Activated CD8-positive, alpha-beta memory T cell treated with anti-CD3 and anti-CD28 coated beads for 36 hours (primary cell): ENCODE measurements at regions not wholly inside any gene's neighbourhood (a gene's known extent, or its start where the extent isn't known, plus 50 kb on each side); places are given as distances from the start of the nearest gene placed in this dataset.

Experiments
- CTCF ChIA-PET: fragments of 350-600 bp; sonication (Branson Sonifier 250); formaldehyde crosslinking; loops from one replicate; lab custom pipeline; 2021; ENCODE audit warnings: antibody characterized with exemption; lab: Charles Lee
- POLR2A ChIA-PET: fragments of 350-600 bp; sonication (Branson Sonifier 250); formaldehyde crosslinking; loops from one replicate; lab custom pipeline; 2021; ENCODE audit warnings: antibody characterized with exemption; lab: Charles Lee

- POLR2A ChIA-PET: no interaction called here
- CTCF ChIA-PET: no interaction called here
Measured at GRCh38 chr2:38176619-38177021, 100.7 kb upstream of the CYP1B1 start.

GRCh38 chr2:38174646-38175423 lies 98.9 kb upstream of the CYP1B1 start:
- POLR2A ChIA-PET: no interaction called here
- CTCF ChIA-PET: no interaction called here

GRCh38 chr2:38174131-38174530 lies 98.2 kb upstream of the CYP1B1 start:
- CTCF ChIA-PET: no interaction called here
- POLR2A ChIA-PET: no interaction called here

GRCh38 chr2:38173683-38174082 lies 97.7 kb upstream of the CYP1B1 start:
- CTCF ChIA-PET: no interaction called here
- POLR2A ChIA-PET: no interaction called here

GRCh38 chr2:38171208-38171855 lies 95.4 kb upstream of the CYP1B1 start:
- ChIA-PET POLR2A (no interaction called here), CTCF (no interaction called here)

- CTCF ChIA-PET: no interaction called here
Measured at GRCh38 chr2:38170733-38171132, 94.8 kb upstream of the CYP1B1 start.

GRCh38 chr2:38170067-38170466 lies 94.1 kb upstream of the CYP1B1 start:
- ChIA-PET POLR2A (no interaction called here), CTCF (no interaction called here)

More at GRCh38 chr2:38170733-38171132, 94.8 kb upstream of the CYP1B1 start:
- POLR2A ChIA-PET: no interaction called here

- ChIA-PET POLR2A (no interaction called here), CTCF (no interaction called here)
Measured at GRCh38 chr2:38168710-38169480, 92.9 kb upstream of the CYP1B1 start.

GRCh38 chr2:38167968-38168350 lies 92.0 kb upstream of the CYP1B1 start:
- POLR2A ChIA-PET: no interaction called here
- CTCF ChIA-PET: no interaction called here

GRCh38 chr2:38165698-38166097 lies 89.7 kb upstream of the CYP1B1 start:
- CTCF ChIA-PET: no interaction called here
- POLR2A ChIA-PET: no interaction called here

GRCh38 chr2:38164881-38165280 lies 88.9 kb upstream of the CYP1B1 start:
- POLR2A ChIA-PET: no interaction called here
- CTCF ChIA-PET: no interaction called here

GRCh38 chr2:38163579-38163978 lies 87.6 kb upstream of the CYP1B1 start:
- POLR2A ChIA-PET: no interaction called here
- CTCF ChIA-PET: no interaction called here

GRCh38 chr2:38163006-38163405 lies 87.1 kb upstream of the CYP1B1 start:
- ChIA-PET CTCF (interaction anchor here (0.7 kb wide), 1 partner anchor 111 kb away, joined by 3 read pairs; no protein-coding TSS in a partner anchor), POLR2A (no interaction called here)

GRCh38 chr2:38160516-38160915 lies 84.6 kb upstream of the CYP1B1 start:
- ChIA-PET POLR2A (no interaction called here), CTCF (no interaction called here)

- ChIA-PET CTCF (no interaction called here), POLR2A (no interaction called here)
Measured at GRCh38 chr2:38159597-38159996, 83.6 kb upstream of the CYP1B1 start.

GRCh38 chr2:38159191-38159590 lies 83.2 kb upstream of the CYP1B1 start:
- CTCF ChIA-PET: interaction anchor here (0.5 kb wide), 1 partner anchor 14 kb away, joined by 3 read pairs; no protein-coding TSS in a partner anchor
- POLR2A ChIA-PET: no interaction called here

- ChIA-PET POLR2A (no interaction called here), CTCF (interaction anchor here (0.5 kb wide), 1 partner anchor 14 kb away, joined by 3 read pairs; no protein-coding TSS in a partner anchor)
Measured at GRCh38 chr2:38158378-38159118, 82.6 kb upstream of the CYP1B1 start.

- POLR2A ChIA-PET: no interaction called here
- CTCF ChIA-PET: no interaction called here
Measured at GRCh38 chr2:38156436-38156835, 80.5 kb upstream of the CYP1B1 start.

GRCh38 chr2:38155015-38155414 lies 79.1 kb upstream of the CYP1B1 start:
- ChIA-PET CTCF (no interaction called here), POLR2A (no interaction called here)

GRCh38 chr2:38154395-38154794 lies 78.4 kb upstream of the CYP1B1 start:
- CTCF ChIA-PET: no interaction called here
- POLR2A ChIA-PET: no interaction called here
